Activated CD4-positive, alpha-beta T cell treated with anti-CD3 and anti-CD28 coated beads for 48 hours (primary cell): ENCODE measurements at regions not wholly inside any gene's neighbourhood (a gene's known extent, or its start where the extent isn't known, plus 50 kb on each side); places are given as distances from the start of the nearest gene placed in this dataset.

Experiments
- DNase-seq: peaks from one replicate; pipeline ENCODE4 v3.0.0-alpha.2; 2020

- no peak for DNase-seq
These were observed 71.2 kb upstream of the IL6 start for GRCh38 chr7:22655781-22656180.

GRCh38 chr7:22654831-22655230 is 72.2 kb upstream of the IL6 start:
- no peak for DNase-seq

GRCh38 chr7:22653951-22654350 is 73.0 kb upstream of the IL6 start:
- no peak for DNase-seq

- DNase-seq, result no peak
These were observed 75.3 kb upstream of the IL6 start for GRCh38 chr7:22651534-22652243.

GRCh38 chr7:22651036-22651435 is 76.0 kb upstream of the IL6 start:
- DNase-seq, result no peak

- no peak for DNase-seq
These were observed 77.3 kb upstream of the IL6 start for GRCh38 chr7:22649686-22650085.

- DNase-seq, result no peak
These were observed 79.3 kb upstream of the IL6 start for GRCh38 chr7:22647451-22648257.

- DNase-seq, result no peak
These were observed 81.4 kb upstream of the IL6 start for GRCh38 chr7:22645418-22646181.

- no peak for DNase-seq
These were observed 84.5 kb upstream of the IL6 start for GRCh38 chr7:22642454-22642853.

GRCh38 chr7:22640269-22640668 is 86.7 kb upstream of the IL6 start:
- peak; percentile 65 for DNase-seq

GRCh38 chr7:22639396-22639795 is 87.6 kb upstream of the IL6 start:
- no peak for DNase-seq

- DNase-seq, result no peak
These were observed 91.7 kb upstream of the IL6 start for GRCh38 chr7:22635349-22635748.

GRCh38 chr7:22633954-22634474 is 93.0 kb upstream of the IL6 start:
- no peak for DNase-seq

- no peak for DNase-seq
These were observed 93.6 kb upstream of the IL6 start for GRCh38 chr7:22633286-22633953.

- no peak for DNase-seq
These were observed 94.3 kb upstream of the IL6 start for GRCh38 chr7:22632674-22633073.

GRCh38 chr7:22631730-22632129 is 95.3 kb upstream of the IL6 start:
- no peak for DNase-seq

GRCh38 chr7:22630069-22630468 is 96.9 kb upstream of the IL6 start:
- DNase-seq, result no peak

GRCh38 chr7:22629056-22629455 is 97.9 kb upstream of the IL6 start:
- DNase-seq, result no peak

GRCh38 chr7:22628112-22628511 is 98.9 kb upstream of the IL6 start:
- no peak for DNase-seq

- no peak for DNase-seq
These were observed 99.9 kb upstream of the IL6 start for GRCh38 chr7:22627136-22627535.

GRCh38 chr7:22625251-22625650 is 101.7 kb upstream of the IL6 start:
- no peak for DNase-seq

GRCh38 chr7:22624781-22625180 is 102.2 kb upstream of the IL6 start:
- DNase-seq, result no peak
